Left lung (tissue), 4 donors: ENCODE measurements at regions not wholly inside any gene's neighbourhood (a gene's known extent, or its start where the extent isn't known, plus 50 kb on each side); places are given as distances from the start of the nearest gene placed in this dataset.
"Not testable (repeated sequence)": the region's sequence is repeated elsewhere in the genome, so short reads cannot be mapped to it uniquely, and the experiment has no call there.

Experiments used
- ATAC-seq: fragments of 200-7000 bp; cut with Tn5 transposase; one replicate; pipeline ENCODE4 v1.9.1; 2020; ENCODE audit warnings: moderate library complexity
- DNase-seq, 4 donors: peaks; one replicate each; pipeline ENCODE4 v3.0.0-alpha.2; 2013 to 2020
- H3K27ac ChIP-seq, 2 donors: fragments of 200-600 bp; sonication (generic) in 1 of 2; one replicate each; pipeline versions ENCODE4 v1.5.0 to v1.8.0; 2020 to 2021
- H3K27me3 ChIP-seq, 2 donors: fragments of 200-600 bp; sonication (generic) in 1 of 2; one replicate each; pipeline versions ENCODE4 v1.5.0 to v1.8.0; 2020 to 2021
- H3K36me3 ChIP-seq, 2 donors: fragments of 200-600 bp; sonication (generic) in 1 of 2; one replicate each; pipeline versions ENCODE4 v1.5.0 to v1.8.0; 2020 to 2021
- H3K4me1 ChIP-seq, 2 donors: fragments of 200-600 bp; one replicate each; pipeline ENCODE4 v1.8.0; 2021
- H3K4me3 ChIP-seq, 2 donors: fragments of 200-600 bp; sonication (generic) in 1 of 2; one replicate each; pipeline versions ENCODE4 v1.5.0 to v1.8.0; 2020 to 2021; ENCODE audit warnings: mild to moderate bottlenecking in 1 of 2
- H3K9me3 ChIP-seq, 2 donors: fragments of 200-600 bp; sonication (generic) in 1 of 2; one replicate each; pipeline versions ENCODE4 v1.5.0 to v1.8.0; 2020 to 2021
- CTCF ChIP-seq, 2 donors: fragments of 200-600 bp; sonication (generic) in 1 of 2; IDR thresholded peaks; one replicate each; pipeline versions ENCODE4 v1.5.0 to v1.8.0; 2021; ENCODE audit warnings: antibody characterized with exemption in 2 of 2
- intact Hi-C, 2 donors: fragments of 100-400 bp; cut with DNase I; formaldehyde crosslinking; loops; one replicate each; pipeline versions ENCODE4 v1.11.2 to v1.14.2; 2022
- donor health status: DM: no; HTN: yes; CAD: no.
- donor health status: DM: no; HTN: no; CAD: no.

- DNase-seq (no peak), ATAC-seq (no peak)
- Histone ChIP-seq H3K27me3 (no peaks in the 10 kb centered on the region), H3K4me1 (no peaks in the 10 kb centered on the region), H3K36me3 (no peaks in the 10 kb centered on the region), H3K4me3 (no peak overlapping the region), H3K27ac (no peak overlapping the region), H3K9me3 (peaks cover 0 to 3% of the 10 kb centered on the region in 2 donors)
- TF ChIP-seq CTCF (IDR thresholded peaks at IDR 0.05): no peak
- intact Hi-C loops: no loop called here
Observed at GRCh38 chr14:52182853-52183252, 84.6 kb upstream of the PTGDR start.

GRCh38 chr14:52179141-52179790 lies 88.2 kb upstream of the PTGDR start:
- intact Hi-C loops: no loop called here
- Histone ChIP-seq H3K27ac (no peak overlapping the region), H3K36me3 (no peaks in the 10 kb centered on the region), H3K9me3 (peaks cover 0 to 10% of the 10 kb centered on the region in 2 donors), H3K27me3 (no peaks in the 10 kb centered on the region), H3K4me1 (no peaks in the 10 kb centered on the region), H3K4me3 (no peak overlapping the region)
- ATAC-seq: no peak
- no peak for TF ChIP-seq CTCF (IDR thresholded peaks at IDR 0.05)
- DNase-seq: no peak

- Histone ChIP-seq H3K9me3 (peaks cover 0 to 33% of the 10 kb centered on the region in 2 donors), H3K36me3 (no peaks in the 10 kb centered on the region), H3K4me1 (no peaks in the 10 kb centered on the region), H3K27ac (no peak overlapping the region), H3K27me3 (no peaks in the 10 kb centered on the region), H3K4me3 (no peak overlapping the region)
- DNase-seq (no peak), ATAC-seq (no peak)
- intact Hi-C loops: no loop called here
- TF ChIP-seq CTCF (IDR thresholded peaks at IDR 0.05): no peak
Observed at GRCh38 chr14:52175982-52176502, 91.5 kb upstream of the PTGDR start.

GRCh38 chr14:52171932-52172331 lies 95.6 kb upstream of the PTGDR start:
- ATAC-seq, H3K4me1 ChIP-seq, H3K27me3 ChIP-seq, H3K4me3 ChIP-seq, DNase-seq, H3K27ac ChIP-seq, H3K36me3 ChIP-seq, intact Hi-C loops: not testable (repeated sequence)
- H3K9me3 ChIP-seq: peaks cover 0 to 32% of the 10 kb centered on the region in 2 donors

- Histone ChIP-seq H3K9me3 (peaks cover 0 to 14% of the 10 kb centered on the region in 2 donors), H3K4me3 (no peak overlapping the region), H3K4me1 (no peaks in the 10 kb centered on the region), H3K36me3 (no peaks in the 10 kb centered on the region), H3K27me3 (no peaks in the 10 kb centered on the region), H3K27ac (no peak overlapping the region)
- no peak for ATAC-seq
- no peak for TF ChIP-seq CTCF (IDR thresholded peaks at IDR 0.05)
- intact Hi-C loops: no loop called here
- no peak for DNase-seq
Observed at GRCh38 chr14:52166822-52167221, 98.0 kb upstream of the NID2 start.
